Endothelial cell of umbilical vein (primary cell): ENCODE measurements at regions not wholly inside any gene's neighbourhood (a gene's known extent, or its start where the extent isn't known, plus 50 kb on each side); places are given as distances from the start of the nearest gene placed in this dataset.
"Not testable (repeated sequence)": the region's sequence is repeated elsewhere in the genome, so short reads cannot be mapped to it uniquely, and the experiment has no call there.

Experiments used
- BruUV-seq: library from RNA; stranded (reverse); fragments of 400-500 nt; replicated peaks from 2 replicates; lab custom pipeline; 2021; lab: Mats Ljungman, UMichigan
- CTCF ChIA-PET: fragments of 300-600, 350-600 bp; sonication (Branson Sonifier 250); formaldehyde crosslinking; loops from one replicate; lab custom pipeline; 2021; ENCODE audit warnings: antibody characterized with exemption, inconsistent platforms; lab: Charles Lee
- POLR2A ChIA-PET: fragments of 300-600, 350-600 bp; sonication (Branson Sonifier 250); formaldehyde crosslinking; loops from one replicate; lab custom pipeline; 2021; ENCODE audit warnings: antibody characterized with exemption, inconsistent platforms; lab: Charles Lee
- DNase-seq: peaks from one replicate; pipeline ENCODE4 v3.0.0-alpha.2; 2011; ENCODE audit warnings: low read depth, low spot score
- FAIRE-seq: peaks from 2 replicates; lab custom pipeline; 2011; peaks lifted over from hg19 to GRCh38; lab: Jason Lieb, UNC
- H2AFZ ChIP-seq: 2 replicates; pipeline ENCODE4 v1.6.0; 2012; ENCODE audit warnings: low read depth, low read length, control low read depth, inconsistent platforms
- H3K27ac ChIP-seq: 2 replicates; pipeline ENCODE4 v1.5.1; 2011; ENCODE audit warnings: low read depth, mild to moderate bottlenecking, control low read depth, low read length, moderate library complexity; ENCODE audit not compliant: insufficient read depth
- H3K27me3 ChIP-seq, 2 experiments: 2 replicates each; pipeline versions ENCODE4 v1.6.0 to v1.6.1; 2011; ENCODE audit warnings: low read length in 2 of 2, mixed read lengths in 1 of 2; ENCODE audit not compliant: control insufficient read depth in 2 of 2, insufficient read depth in 2 of 2
- H3K36me3 ChIP-seq, 2 experiments: 2 replicates in 1 of 2; 3 replicates in 1 of 2; pipeline ENCODE4 v1.5.1; 2011; ENCODE audit warnings: low read length in 2 of 2, mild to moderate bottlenecking in 1 of 2, moderate library complexity in 1 of 2; ENCODE audit not compliant: control insufficient read depth in 2 of 2, insufficient read depth in 2 of 2; ENCODE audit errors: extremely low read depth in 1 of 2
- H3K4me1 ChIP-seq: 3 replicates; pipeline ENCODE4 v1.5.1; 2011; ENCODE audit warnings: mild to moderate bottlenecking, low read length; ENCODE audit not compliant: control insufficient read depth, insufficient read depth; ENCODE audit errors: extremely low read depth
- H3K4me2 ChIP-seq: 2 replicates; pipeline ENCODE4 v1.6.1; 2011; ENCODE audit warnings: low read length, control low read depth, mixed read lengths; ENCODE audit not compliant: insufficient read depth
- H3K4me3 ChIP-seq, 3 experiments: fragments of 200-600 bp in 1 of 3; sonication (generic), shearing (Covaris generic) in 1 of 3; replicated peaks in 1 of 3; 2 replicates each; pipeline ENCODE4 v1.5.1; 2011 to 2016; ENCODE audit warnings: control low read depth in 3 of 3, low read length in 3 of 3, mild to moderate bottlenecking in 2 of 3, inconsistent platforms in 1 of 3, low read depth in 1 of 3, moderate library complexity in 1 of 3; ENCODE audit not compliant: insufficient read depth in 1 of 3
- H3K79me2 ChIP-seq: 2 replicates; pipeline ENCODE4 v1.6.0; 2012; ENCODE audit warnings: low read length, inconsistent platforms; ENCODE audit not compliant: control insufficient read depth, insufficient read depth
- H3K9ac ChIP-seq: replicated peaks from 2 replicates; pipeline ENCODE3; 2011; ENCODE audit warnings: low read length, control low read depth; ENCODE audit not compliant: insufficient read depth; ENCODE audit errors: extremely low read depth
- H3K9me1 ChIP-seq: replicated peaks from 3 replicates; pipeline ENCODE4 v1.6.0; 2011; ENCODE audit warnings: mild to moderate bottlenecking, low read length; ENCODE audit not compliant: control insufficient read depth, insufficient read depth; ENCODE audit errors: extremely low read depth
- H3K9me3 ChIP-seq: replicated peaks from 2 replicates; pipeline ENCODE4 v1.5.1; 2012; ENCODE audit warnings: low read length, inconsistent platforms; ENCODE audit not compliant: control insufficient read depth, insufficient read depth
- H4K20me1 ChIP-seq: replicated peaks from 2 replicates; pipeline ENCODE3; 2011; ENCODE audit warnings: mild to moderate bottlenecking, low read length; ENCODE audit not compliant: control insufficient read depth, insufficient read depth; ENCODE audit errors: extremely low read depth
- EZH2 ChIP-seq: IDR thresholded peaks from 2 replicates; pipeline ENCODE4 v1.6.1; 2012; ENCODE audit warnings: borderline replicate concordance, low read depth, mild to moderate bottlenecking, moderate library complexity, low read length, inconsistent platforms; ENCODE audit not compliant: severe bottlenecking
- FOS ChIP-seq: IDR thresholded peaks from 2 replicates; pipeline ENCODE4 v1.6.1; 2011; ENCODE audit warnings: mild to moderate bottlenecking, low read length, moderate library complexity, borderline replicate concordance; ENCODE audit not compliant: insufficient read depth
- JUN ChIP-seq: IDR thresholded peaks from 2 replicates; pipeline ENCODE4 v1.6.1; 2011; ENCODE audit warnings: borderline replicate concordance, low read depth; ENCODE audit not compliant: insufficient read length, insufficient read depth
- dilution Hi-C: fragments of 300-500 bp; cut with MboI; formaldehyde crosslinking; loops from one replicate; pipeline ENCODE4 v1.15.0; 2019; ENCODE audit warnings: low sequenced_read_pairs; ENCODE audit not compliant: extremely low pct_ligation_motif_present
- intact Hi-C: fragments of 100-400 bp; cut with micrococcal nuclease; formaldehyde crosslinking; loops from one replicate; pipeline ENCODE4 v1.10.0; 2022

DNA sequence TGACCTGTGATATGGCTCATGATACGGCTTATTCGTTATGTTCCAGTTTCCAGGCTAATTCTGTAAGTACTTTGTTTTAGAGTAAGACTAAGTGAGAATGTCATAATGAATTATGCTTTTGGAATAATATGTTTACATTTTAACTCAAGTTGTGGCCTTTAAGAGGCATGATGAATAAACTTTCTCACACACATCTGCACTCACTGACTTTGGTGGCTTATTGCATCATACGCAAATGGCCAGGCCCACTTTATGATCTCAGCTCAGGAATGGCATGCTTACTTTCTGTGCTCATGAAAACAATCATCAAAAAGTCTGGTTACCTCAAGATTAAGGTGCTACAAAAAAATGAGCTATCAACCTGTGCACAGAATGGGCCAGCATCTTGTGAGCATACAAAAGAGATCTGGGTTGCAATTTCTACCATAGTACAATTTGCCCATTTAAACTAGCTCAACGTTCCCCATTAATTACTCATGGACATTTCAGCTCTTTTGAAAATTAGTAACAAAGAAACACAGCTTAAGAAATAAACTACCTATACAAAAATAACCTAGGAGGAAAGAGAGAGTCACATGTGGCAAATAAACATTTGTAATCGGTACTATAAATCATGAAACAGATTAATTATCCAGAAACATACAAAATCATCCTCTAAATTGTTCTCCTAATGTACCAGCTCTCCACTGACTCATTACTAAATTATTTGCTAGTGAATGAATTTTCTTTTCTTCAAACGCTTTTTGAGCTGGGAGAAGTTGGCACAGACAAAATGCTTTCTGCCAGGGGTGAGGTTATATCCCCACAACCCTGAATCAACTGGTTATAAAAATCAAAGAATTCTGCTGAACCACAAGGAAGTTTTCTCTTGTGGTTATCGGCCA lies 439.0 kb upstream of the ADAMTS9 start:
- Histone ChIP-seq H3K9me3 (no peaks in the 10 kb centered on the region), H3K4me2 (peak overlapping the region; percentile 36), H3K79me2 (no peaks in the 10 kb centered on the region), H3K9ac (no peak overlapping the region), H4K20me1 (no peaks in the 10 kb centered on the region), H3K36me3 (no peaks in the 10 kb centered on the region), H3K4me3 (no peak overlapping the region), H3K9me1 (no peaks in the 10 kb centered on the region), H3K27me3 (no peaks in the 10 kb centered on the region), H2AFZ (no peak overlapping the region), H3K27ac (no peak overlapping the region), H3K4me1 (peaks cover 8% of the 10 kb centered on the region)
- intact Hi-C loops, result no loop called here
- DNase-seq, result peak; percentile 60
- TF ChIP-seq JUN (no peak), FOS (peak; percentile 37), EZH2 (no peak)
- dilution Hi-C loops, result no loop called here
- BruUV-seq, result no TSS peak
- ChIA-PET CTCF (interaction anchor here (0.9 to 1.4 kb wide), 7 partner anchors 10 to 596 kb away, joined by 3 to 6 read pairs (median 4); no protein-coding TSS in a partner anchor), POLR2A (no interaction called here)
- FAIRE-seq, result peak; percentile 12

GRCh38 chr3:65120156-65120555 lies 432.4 kb upstream of the ADAMTS9 start:
- not testable (repeated sequence) for H3K9ac ChIP-seq

More at GRCh38 chr3:65120156-65120555, 432.4 kb upstream of the ADAMTS9 start:
- intact Hi-C loops, H4K20me1 ChIP-seq, H3K79me2 ChIP-seq, DNase-seq, BruUV-seq, H3K27me3 ChIP-seq, H2AFZ ChIP-seq, H3K4me2 ChIP-seq, H3K36me3 ChIP-seq, H3K9me3 ChIP-seq, CTCF ChIA-PET, H3K9me1 ChIP-seq, FAIRE-seq, POLR2A ChIA-PET, H3K27ac ChIP-seq, H3K4me1 ChIP-seq, dilution Hi-C loops, H3K4me3 ChIP-seq: not testable (repeated sequence)
